GM18505 (cell line): ENCODE measurements at regions not wholly inside any gene's neighbourhood (a gene's known extent, or its start where the extent isn't known, plus 50 kb on each side); places are given as distances from the start of the nearest gene placed in this dataset.

ENCODE experiments used
- ATAC-seq: cut with Tn5 transposase; IDR thresholded peaks from one replicate; pipeline ENCODE4 v1.9.1; 2021; ENCODE audit not compliant: unreplicated experiment
- POLR2A ChIP-seq: IDR thresholded peaks from 4 replicates; pipeline ENCODE4 v1.6.1; 2011; ENCODE audit warnings: borderline replicate concordance; ENCODE audit not compliant: insufficient read depth, insufficient read length; ENCODE audit errors: extremely low read depth

GRCh38 chr9:107720501-107720900 lies 230.9 kb upstream of the KLF4 start:
- no peak for ATAC-seq
- no peak for TF ChIP-seq POLR2A

DNA sequence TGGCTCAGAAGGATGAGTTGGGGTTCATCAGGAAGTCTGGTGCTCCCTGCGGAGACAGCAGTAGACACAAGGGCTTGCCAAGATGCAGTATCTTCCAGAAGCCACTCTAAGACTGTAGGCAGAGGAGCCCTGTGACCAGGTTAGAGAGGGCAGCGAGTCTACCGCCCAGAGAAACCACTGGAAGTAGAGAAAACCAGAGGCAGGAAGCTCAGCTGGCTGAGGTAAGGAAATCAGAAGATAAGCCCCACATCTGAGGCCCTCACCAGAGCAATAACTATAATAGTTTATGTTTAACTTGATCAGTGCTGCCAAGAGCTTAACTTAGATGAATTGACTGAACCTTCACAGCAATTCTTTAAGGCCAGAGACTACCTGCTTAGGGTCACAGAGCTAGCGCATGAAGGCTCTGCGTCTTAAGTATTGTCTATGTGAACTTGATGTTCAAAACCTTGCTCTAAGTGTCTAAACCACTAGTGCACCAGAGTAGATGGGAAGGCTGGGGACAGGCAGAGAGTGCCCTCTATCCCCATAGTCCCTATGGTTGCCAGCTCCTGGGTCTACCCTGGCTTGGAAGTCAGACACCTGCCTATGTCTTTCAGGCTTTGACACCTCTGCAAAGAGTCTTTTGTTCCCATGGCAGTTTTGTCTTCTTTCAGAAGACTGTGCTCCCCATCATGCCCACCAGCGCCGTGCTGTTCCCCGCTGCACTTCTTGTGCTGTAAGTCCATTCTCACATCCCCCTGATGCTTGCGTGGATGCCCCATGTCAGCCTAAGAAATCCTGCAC lies 228.2 kb upstream of the KLF4 start:
- TF ChIP-seq POLR2A: no peak
- no peak for ATAC-seq

DNA sequence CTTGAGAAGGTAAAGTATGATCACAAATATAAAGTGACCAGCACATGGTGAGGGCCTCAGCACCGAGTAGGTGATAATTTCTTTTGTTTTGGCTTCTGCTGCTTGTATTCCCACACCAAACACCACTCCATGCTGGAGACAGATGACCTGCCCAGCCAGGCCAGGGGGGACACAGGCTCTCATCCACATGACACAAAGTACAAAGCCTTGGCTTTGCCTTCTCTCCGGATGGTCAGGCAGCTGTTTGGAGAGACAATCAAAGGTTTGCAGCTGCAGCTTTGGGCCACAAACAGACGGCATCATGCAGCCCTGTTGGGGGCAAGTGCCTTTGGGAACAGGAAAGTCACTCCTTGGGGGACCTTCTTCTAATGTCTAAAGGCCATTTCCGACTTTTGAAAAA lies 226.2 kb upstream of the KLF4 start:
- no peak for TF ChIP-seq POLR2A
- no peak for ATAC-seq

DNA sequence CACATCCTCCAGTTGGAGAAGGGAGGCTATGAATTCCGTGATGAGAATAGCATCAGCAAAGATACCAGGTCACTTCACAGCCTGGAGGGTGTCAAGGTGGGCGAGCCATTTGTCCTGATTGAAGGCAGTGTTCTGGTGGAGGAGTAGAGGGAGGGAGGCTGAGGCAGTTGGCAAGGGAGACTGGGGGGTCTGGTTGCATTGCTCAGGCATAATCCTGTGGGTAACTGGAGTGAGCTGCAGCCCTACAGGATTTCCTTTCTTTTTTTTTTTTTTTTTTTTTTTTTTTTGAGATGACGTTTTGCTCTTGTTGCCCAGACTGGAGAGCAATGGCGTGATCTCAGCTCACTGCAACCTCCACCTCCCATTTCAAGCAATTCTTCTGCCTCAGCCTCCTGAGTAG lies 223.9 kb upstream of the KLF4 start:
- no peak for TF ChIP-seq POLR2A
- no peak for ATAC-seq

- ATAC-seq: no peak
- no peak for TF ChIP-seq POLR2A
These were observed 222.8 kb upstream of the KLF4 start for GRCh38 chr9:107712390-107712789.

DNA sequence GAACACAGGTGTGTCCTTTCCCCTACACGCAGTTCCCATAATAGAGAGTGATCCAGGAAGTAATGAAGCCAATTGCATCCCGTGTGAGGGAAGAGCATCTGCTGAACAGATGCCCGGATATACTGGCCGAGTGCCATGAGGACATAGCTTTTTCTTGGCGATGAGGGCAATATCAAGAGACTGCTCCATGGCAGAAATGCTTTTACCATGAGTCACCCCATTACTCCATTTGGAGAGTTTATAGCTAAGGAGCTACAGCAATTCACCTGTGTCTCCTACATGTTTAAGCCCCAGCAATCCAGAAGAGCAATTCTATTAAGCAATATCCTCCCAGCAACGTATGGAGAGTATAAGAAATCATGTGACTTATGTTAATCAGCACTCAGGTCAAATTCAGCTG lies 222.0 kb upstream of the KLF4 start:
- no peak for ATAC-seq
- TF ChIP-seq POLR2A: no peak

DNA sequence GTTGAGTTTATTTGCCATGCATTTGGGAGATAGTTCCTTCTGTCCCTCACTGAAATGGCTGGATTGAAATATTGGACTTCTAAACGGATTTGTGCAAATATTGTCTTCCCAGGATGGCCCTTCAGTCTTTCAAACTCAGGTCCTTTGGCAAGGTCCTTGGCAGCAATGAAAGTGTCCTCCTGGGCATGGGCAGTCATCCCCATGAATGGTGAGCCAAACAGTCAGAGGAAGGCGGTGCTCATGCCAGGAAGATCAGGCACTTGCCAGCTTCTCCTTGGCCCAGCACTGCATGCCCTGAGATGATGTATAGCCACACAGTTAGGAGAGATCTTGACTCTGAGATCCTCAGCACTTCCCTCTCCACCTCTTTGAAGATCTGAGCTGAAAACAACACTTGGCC lies 221.4 kb upstream of the KLF4 start:
- TF ChIP-seq POLR2A: no peak
- ATAC-seq: no peak

DNA sequence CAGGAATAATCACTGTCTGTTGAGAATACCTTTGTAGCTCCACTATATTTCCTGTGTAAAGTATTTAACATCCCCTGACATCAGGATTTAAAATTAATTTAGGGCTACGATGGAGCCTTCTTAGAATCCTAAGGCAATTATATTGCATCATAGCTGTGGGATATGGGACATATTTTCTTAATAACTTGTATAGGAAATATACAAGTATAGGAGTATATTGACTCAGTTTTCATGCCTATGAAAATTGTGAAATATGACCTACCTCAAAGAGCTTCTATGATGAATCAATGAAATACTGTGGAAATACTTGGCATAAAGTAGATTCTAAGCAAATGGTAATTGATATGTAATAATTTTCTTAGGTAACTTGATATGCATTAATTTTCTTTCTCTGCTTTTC lies 221.0 kb upstream of the KLF4 start:
- ATAC-seq: no peak
- TF ChIP-seq POLR2A: no peak

GRCh38 chr9:107708791-107709190 lies 219.2 kb upstream of the KLF4 start:
- TF ChIP-seq POLR2A: no peak
- ATAC-seq: no peak

DNA sequence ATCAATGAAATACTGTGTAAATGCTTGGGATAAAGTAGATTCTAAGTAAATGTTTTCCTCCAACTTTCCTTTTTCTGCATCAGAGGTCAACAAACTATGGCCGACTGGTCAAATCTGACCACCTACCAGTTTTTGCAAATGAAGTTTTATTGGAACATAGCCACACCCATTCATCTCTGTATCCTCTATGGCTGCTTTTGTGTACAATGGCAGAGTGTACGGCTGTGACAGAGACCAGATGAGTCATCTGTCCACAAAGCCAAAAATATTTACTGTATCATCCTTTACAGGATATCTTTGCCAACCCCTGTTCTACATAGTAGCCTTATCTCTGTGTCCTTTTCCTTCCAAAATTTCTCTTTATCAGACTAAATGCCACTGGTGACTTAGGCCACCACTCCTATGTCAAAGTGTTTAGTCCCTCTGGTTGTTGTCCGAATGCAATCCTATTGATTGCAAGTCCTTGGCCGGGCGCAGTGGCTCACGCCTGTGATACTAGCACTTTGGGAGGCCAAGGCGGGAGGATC lies 218.4 kb upstream of the KLF4 start:
- no peak for ATAC-seq
- TF ChIP-seq POLR2A: no peak

- no peak for TF ChIP-seq POLR2A
- ATAC-seq: no peak
These were observed 217.9 kb upstream of the KLF4 start for GRCh38 chr9:107707428-107707837.

DNA sequence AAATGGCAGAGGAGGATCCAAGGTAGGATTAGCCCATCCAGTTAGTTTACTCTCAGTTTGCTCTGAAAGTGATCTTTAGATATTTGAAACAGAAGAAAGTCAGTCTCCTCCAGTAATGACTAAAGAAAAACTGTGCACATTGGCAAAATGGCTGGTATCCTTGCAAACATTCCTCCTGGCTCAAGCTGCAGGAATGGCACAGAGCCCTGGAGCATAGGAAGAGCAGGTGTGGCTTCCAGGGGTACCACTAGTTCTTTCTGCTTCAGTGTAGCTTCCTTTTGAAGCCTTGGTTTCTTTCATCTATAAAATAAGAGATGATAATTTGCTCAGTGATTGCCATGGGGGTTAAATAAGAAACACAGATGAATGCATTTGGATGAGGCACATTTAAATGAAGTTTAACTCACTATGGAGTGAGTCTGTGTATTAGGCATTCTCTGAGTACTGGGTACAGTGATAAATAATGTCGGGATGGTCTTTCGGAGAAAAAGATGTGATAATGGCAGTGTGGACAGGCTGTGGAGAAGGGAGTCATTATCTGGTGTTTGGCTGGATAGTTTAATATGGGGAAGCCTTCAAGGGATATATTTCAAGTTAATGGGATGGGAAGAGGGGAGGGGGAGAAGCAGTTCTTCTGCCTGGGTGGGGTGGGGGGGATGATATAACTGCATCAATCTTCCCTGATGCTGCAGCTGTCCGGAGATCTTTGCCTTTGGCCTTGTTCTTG lies 217.3 kb upstream of the KLF4 start:
- TF ChIP-seq POLR2A: no peak
- no peak for ATAC-seq

GRCh38 chr9:107705521-107705920 lies 216.0 kb upstream of the KLF4 start:
- no peak for TF ChIP-seq POLR2A
- no peak for ATAC-seq

DNA sequence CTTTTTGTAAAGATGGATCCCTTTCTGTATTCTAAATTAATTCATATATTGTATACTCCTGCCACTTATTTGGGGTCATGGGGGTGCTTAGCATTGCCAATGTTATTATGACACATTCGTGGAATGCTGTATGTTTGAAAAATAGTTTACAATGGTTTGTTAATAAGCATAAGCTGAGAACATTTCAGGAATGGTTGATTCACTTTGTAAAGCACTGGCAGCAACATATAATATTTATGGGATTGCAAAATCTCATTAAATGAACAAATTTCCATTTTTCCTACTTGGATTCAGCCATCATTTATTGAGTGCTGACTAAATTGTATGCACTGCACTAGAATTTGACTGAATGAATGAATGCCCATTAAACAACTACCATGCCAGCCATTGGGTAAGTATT lies 215.2 kb upstream of the KLF4 start:
- TF ChIP-seq POLR2A: no peak
- no peak for ATAC-seq
